ENCODE measurements at regions not wholly inside any gene's neighbourhood (a gene's known extent, or its start where the extent isn't known, plus 50 kb on each side); places are given as distances from the start of the nearest gene placed in this dataset.

DNA sequence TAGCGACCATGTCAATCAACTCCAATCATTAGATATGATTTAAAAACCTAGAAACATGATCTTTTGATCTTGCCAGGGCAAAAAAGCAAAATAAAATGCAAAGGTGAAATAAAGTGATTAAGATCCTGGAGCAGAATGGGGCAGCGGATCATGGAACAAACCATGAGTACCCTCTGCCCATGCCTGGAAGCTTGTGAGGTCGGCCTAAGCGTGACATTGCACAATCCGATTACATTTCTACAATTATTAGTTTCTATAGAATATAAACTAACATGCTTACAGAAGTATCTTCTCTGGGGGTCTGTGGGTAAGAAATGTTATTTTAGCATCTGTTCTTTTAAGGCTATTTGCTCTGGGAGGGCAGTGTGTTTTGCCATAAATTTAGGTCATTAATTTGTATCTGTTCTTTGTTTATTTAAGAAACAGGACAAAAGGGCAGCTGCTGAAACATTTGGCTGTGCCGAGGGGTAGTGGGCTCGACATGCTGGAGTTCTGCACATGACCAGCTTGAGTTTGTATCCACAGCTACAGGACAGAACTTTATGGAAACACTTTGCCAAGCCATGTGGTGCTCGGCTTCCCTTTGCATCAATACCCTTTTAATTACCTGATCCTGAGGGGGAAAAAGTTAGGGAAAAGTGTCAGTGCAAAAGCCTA, 55.9 kb downstream of the ZBTB18 start:
- no peak for DNase-seq (ENCODE audit: extremely low read depth, low read depth)
- H3K4me3 ChIP-seq (replicated peaks; ENCODE audit: low read depth, low read length), result no peak overlapping the region
- no peak for TF ChIP-seq CTCF (IDR thresholded peaks at IDR 0.05; ENCODE audit: low read depth, low read length, missing control alignments)

GRCh38 chr1:244111027-244111426, 59.9 kb downstream of the ZBTB18 start:
- DNase-seq (ENCODE audit: extremely low read depth, low read depth), result no peak
- H3K4me3 ChIP-seq (replicated peaks; ENCODE audit: low read depth, low read length), result no peak overlapping the region
- TF ChIP-seq CTCF (IDR thresholded peaks at IDR 0.05; ENCODE audit: low read depth, low read length, missing control alignments), result no peak

DNA sequence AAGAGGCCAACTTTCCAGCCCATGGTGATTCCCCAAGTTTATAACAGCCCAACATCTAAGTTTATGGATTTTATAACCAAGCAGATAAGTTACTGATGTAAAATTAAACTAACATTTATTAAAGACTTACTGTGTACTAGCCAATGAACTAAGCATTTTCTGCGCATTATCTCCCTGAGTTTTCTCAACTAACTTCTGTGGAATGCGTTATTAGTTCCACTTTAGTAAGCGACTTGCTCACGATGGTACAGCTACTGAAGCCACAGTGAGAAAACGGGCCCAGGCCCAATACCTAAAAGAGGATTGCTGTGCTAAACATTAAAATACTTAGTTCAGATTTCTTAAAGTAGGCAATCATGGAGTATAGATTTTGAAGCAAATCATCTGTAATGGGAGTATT, 61.0 kb downstream of the ZBTB18 start:
- no peak for TF ChIP-seq CTCF (IDR thresholded peaks at IDR 0.05; ENCODE audit: low read depth, low read length, missing control alignments)
- no peak overlapping the region for H3K4me3 ChIP-seq (replicated peaks; ENCODE audit: low read depth, low read length)
- DNase-seq (ENCODE audit: extremely low read depth, low read depth), result no peak

- no peak for TF ChIP-seq CTCF (IDR thresholded peaks at IDR 0.05; ENCODE audit: low read depth, low read length, missing control alignments)
- no peak overlapping the region for H3K4me3 ChIP-seq (replicated peaks; ENCODE audit: low read depth, low read length)
- DNase-seq (ENCODE audit: extremely low read depth, low read depth), result no peak
These were observed 61.6 kb downstream of the ZBTB18 start for GRCh38 chr1:244112636-244113035.

- no peak for DNase-seq (ENCODE audit: extremely low read depth, low read depth)
- no peak for TF ChIP-seq CTCF (IDR thresholded peaks at IDR 0.05; ENCODE audit: low read depth, low read length, missing control alignments)
- H3K4me3 ChIP-seq (replicated peaks; ENCODE audit: low read depth, low read length), result no peak overlapping the region
These were observed 62.6 kb downstream of the ZBTB18 start for GRCh38 chr1:244113532-244114320.

DNA sequence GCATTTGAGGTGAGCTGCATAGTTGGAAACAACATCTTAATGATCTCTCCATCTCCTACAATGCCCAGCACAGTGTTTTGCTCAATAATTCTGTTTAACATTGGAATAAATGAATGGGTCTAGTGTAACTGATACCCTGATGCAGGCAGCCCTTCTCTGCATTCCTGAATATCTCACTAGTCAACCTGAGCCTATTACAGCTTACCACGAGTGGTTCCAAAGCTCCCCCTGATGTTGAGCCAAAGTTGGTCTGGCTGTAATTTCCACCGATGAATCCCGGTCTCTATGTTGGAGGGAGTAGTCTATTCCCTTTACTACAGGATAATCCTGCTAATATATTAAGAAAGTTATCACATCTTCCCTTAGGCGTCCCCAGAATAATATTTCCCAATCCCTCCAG, 63.8 kb downstream of the ZBTB18 start:
- TF ChIP-seq CTCF (IDR thresholded peaks at IDR 0.05; ENCODE audit: low read depth, low read length, missing control alignments), result no peak
- no peak overlapping the region for H3K4me3 ChIP-seq (replicated peaks; ENCODE audit: low read depth, low read length)
- DNase-seq (ENCODE audit: extremely low read depth, low read depth), result no peak
